ENCODE measurements at regions not wholly inside any gene's neighbourhood (a gene's known extent, or its start where the extent isn't known, plus 50 kb on each side); places are given as distances from the start of the nearest gene placed in this dataset.
"Not testable (repeated sequence)": the region's sequence is repeated elsewhere in the genome, so short reads cannot be mapped to it uniquely, and the experiment has no call there.

- TF ChIP-seq CTCF (IDR thresholded peaks at IDR 0.05; ENCODE audit: control extremely low read depth in 1 of 3, insufficient read depth in 1 of 3, low read depth in 1 of 3, low read length in 3 of 3); SIN3A (conservative IDR thresholded peaks at IDR 0.05 in 1 of 2, IDR thresholded peaks at IDR 0.05 in 1 of 2; ENCODE audit: low read depth in 1 of 2, low read length in 2 of 2); POLR2A (IDR thresholded peaks at IDR 0.05; ENCODE audit: control extremely low read depth in 1 of 2, low read depth in 2 of 2, low read length in 2 of 2); CEBPB (IDR thresholded peaks at IDR 0.05; ENCODE audit: low read depth, low read length); RAD21 (IDR thresholded peaks at IDR 0.05 in 1 of 2, conservative IDR thresholded peaks at IDR 0.05 in 1 of 2; ENCODE audit: low read depth in 2 of 2, low read length in 2 of 2); BRCA1 (IDR thresholded peaks at IDR 0.05; ENCODE audit: low read depth, low read length); MAX (IDR thresholded peaks at IDR 0.05); CTBP2 (IDR thresholded peaks at IDR 0.05; ENCODE audit: borderline replicate concordance, insufficient read depth, insufficient read length, low read length): not testable (repeated sequence)
These were observed 141.6 kb downstream of the TMEM121 start for GRCh38 chr14:105668021-105668420.

All from H1 (cell line).